Common myeloid progenitor, CD34-positive (primary cell): ENCODE measurements at regions not wholly inside any gene's neighbourhood (a gene's known extent, or its start where the extent isn't known, plus 50 kb on each side); places are given as distances from the start of the nearest gene placed in this dataset.

Source experiments
- CTCF ChIA-PET: fragments of 350-600 bp; sonication (Branson Sonifier 250); formaldehyde crosslinking; loops from one replicate; lab custom pipeline; 2021; ENCODE audit warnings: antibody characterized with exemption; lab: Charles Lee
- POLR2A ChIA-PET: fragments of 350-600 bp; sonication (Branson Sonifier 250); formaldehyde crosslinking; loops from one replicate; lab custom pipeline; 2021; ENCODE audit warnings: antibody characterized with exemption; lab: Charles Lee
- DNase-seq, 3 donors: peaks; one replicate each; pipeline versions ENCODE4 v3.0.0 to v3.0.0-alpha.2; 2013
- H3K27ac ChIP-seq, 2 experiments: 1 replicate in 1 of 2; 2 replicates in 1 of 2; pipeline ENCODE4 v1.7.0; 2013; ENCODE audit warnings: inconsistent platforms in 2 of 2, low read length in 2 of 2, mild to moderate bottlenecking in 2 of 2, low read depth in 1 of 2, moderate library complexity in 1 of 2; ENCODE audit not compliant: severe bottlenecking in 2 of 2, insufficient read depth in 1 of 2, poor library complexity in 1 of 2
- H3K27me3 ChIP-seq, 5 experiments: replicated peaks in 2 of 5; 1 replicate in 3 of 5; 2 replicates in 2 of 5; pipeline versions ENCODE4 v1.6.1 to v1.7.0; 2013; ENCODE audit warnings: low read length in 4 of 5, mild to moderate bottlenecking in 2 of 5, moderate library complexity in 2 of 5, inconsistent platforms in 1 of 5; ENCODE audit not compliant: insufficient read depth in 5 of 5, control insufficient read depth in 4 of 5
- H3K36me3 ChIP-seq, 4 experiments: 1 replicate in 2 of 4; 2 replicates in 2 of 4; pipeline versions ENCODE4 v1.6.1 to v1.7.0; 2013; ENCODE audit warnings: low read length in 3 of 4, control low read depth in 1 of 4, mild to moderate bottlenecking in 1 of 4; ENCODE audit not compliant: control insufficient read depth in 4 of 4, insufficient read depth in 4 of 4
- H3K4me1 ChIP-seq, 4 experiments: 1 replicate in 3 of 4; 2 replicates in 1 of 4; pipeline versions ENCODE4 v1.6.1 to v1.7.1; 2013; ENCODE audit warnings: low read length in 3 of 4, mild to moderate bottlenecking in 3 of 4, control low read depth in 1 of 4, inconsistent platforms in 1 of 4, moderate library complexity in 1 of 4; ENCODE audit not compliant: control insufficient read depth in 4 of 4, insufficient read depth in 4 of 4; ENCODE audit errors: control extremely low read depth in 1 of 4
- H3K4me3 ChIP-seq, 7 experiments: 1 replicate in 4 of 7; 2 replicates in 3 of 7; pipeline versions ENCODE4 v1.5.1 to v1.7.0; 2013; ENCODE audit warnings: mild to moderate bottlenecking in 7 of 7, low read length in 6 of 7, moderate library complexity in 6 of 7, inconsistent platforms in 2 of 7, low read depth in 2 of 7, control low read depth in 1 of 7; ENCODE audit not compliant: insufficient read depth in 4 of 7, control insufficient read depth in 1 of 7; ENCODE audit errors: extremely low read depth in 1 of 7
- H3K9me3 ChIP-seq, 5 experiments: 1 replicate in 4 of 5; 2 replicates in 1 of 5; pipeline versions ENCODE4 v1.6.1 to v1.7.1; 2013; ENCODE audit warnings: low read length in 4 of 5, mild to moderate bottlenecking in 2 of 5, inconsistent platforms in 1 of 5, low read depth in 1 of 5, moderate library complexity in 1 of 5; ENCODE audit not compliant: control insufficient read depth in 4 of 5, insufficient read depth in 2 of 5; ENCODE audit errors: control extremely low read depth in 1 of 5
- WGBS: methylation state at CpG from one replicate; pipeline ENCODE4 v1.1.5; 2013; ENCODE audit not compliant: insufficient coverage; 5-methylcytosine and 5-hydroxymethylcytosine counted together

- POLR2A ChIA-PET, result no interaction called here
Observed at GRCh38 chr2:6393819-6394218, 471.9 kb downstream of the CMPK2 start.

GRCh38 chr2:6394276-6394675, 471.4 kb downstream of the CMPK2 start:
- POLR2A ChIA-PET, result no interaction called here
- Histone ChIP-seq H3K9me3 (peaks cover 0 to 5% (median 0%) of the 10 kb centered on the region in 5 experiments), H3K4me3 (no peak overlapping the region), H3K4me1 (no peaks in the 10 kb centered on the region), H3K27me3 (peaks cover 0 to 2% (median 0%) of the 10 kb centered on the region in 5 experiments), H3K27ac (no peak overlapping the region), H3K36me3 (no peaks in the 10 kb centered on the region)
- CTCF ChIA-PET, result no interaction called here
- DNase-seq, result no peak
- 92% methylated on average over 2 of the region's 2 CpGs for WGBS

More at GRCh38 chr2:6393819-6394218, 471.9 kb downstream of the CMPK2 start:
- CTCF ChIA-PET, result no interaction called here
- WGBS, result 100% methylated on average over 1 of the region's 3 CpGs
- Histone ChIP-seq H3K27me3 (peaks cover 0 to 2% (median 0%) of the 10 kb centered on the region in 5 experiments), H3K9me3 (peaks cover 0 to 5% (median 0%) of the 10 kb centered on the region in 5 experiments), H3K4me3 (no peak overlapping the region), H3K4me1 (no peaks in the 10 kb centered on the region), H3K27ac (no peak overlapping the region), H3K36me3 (no peaks in the 10 kb centered on the region)
- no peak for DNase-seq

- no peak for DNase-seq
- ChIA-PET CTCF (interaction anchor here (0.6 kb wide), 1 partner anchor 35 kb away, joined by 3 read pairs; no protein-coding TSS in a partner anchor), POLR2A (no interaction called here)
- Histone ChIP-seq H3K27ac (no peak overlapping the region), H3K36me3 (no peaks in the 10 kb centered on the region), H3K4me3 (no peak overlapping the region), H3K4me1 (no peaks in the 10 kb centered on the region), H3K27me3 (no peaks in the 10 kb centered on the region), H3K9me3 (no peaks in the 10 kb centered on the region)
- no CpG with 5 or more reads among the region's 2 CpGs for WGBS
Observed at GRCh38 chr2:6398421-6398820, 467.3 kb downstream of the CMPK2 start.

- no peak overlapping the region for H3K4me3 ChIP-seq
- no peaks in the 10 kb centered on the region for H3K4me1 ChIP-seq
- no peaks in the 10 kb centered on the region for H3K9me3 ChIP-seq
- WGBS, result no CpG with 5 or more reads among the region's 3 CpGs
- POLR2A ChIA-PET, result no interaction called here
- H3K27ac ChIP-seq, result no peak overlapping the region
- DNase-seq, result no peak
- H3K36me3 ChIP-seq, result no peaks in the 10 kb centered on the region
- H3K27me3 ChIP-seq, result no peaks in the 10 kb centered on the region
- CTCF ChIA-PET, result no interaction called here
Observed at GRCh38 chr2:6401301-6401700, 464.4 kb downstream of the CMPK2 start.

- 98% methylated on average over 2 of the region's 2 CpGs for WGBS
- Histone ChIP-seq H3K9me3 (no peaks in the 10 kb centered on the region), H3K27me3 (no peaks in the 10 kb centered on the region), H3K4me1 (no peaks in the 10 kb centered on the region), H3K27ac (no peak overlapping the region), H3K36me3 (no peaks in the 10 kb centered on the region), H3K4me3 (no peak overlapping the region)
- ChIA-PET CTCF (no interaction called here), POLR2A (no interaction called here)
- DNase-seq, result no peak
Observed at GRCh38 chr2:6408057-6408456, 457.6 kb downstream of the CMPK2 start.

- H3K9me3 ChIP-seq, result no peaks in the 10 kb centered on the region
- H3K4me1 ChIP-seq, result no peaks in the 10 kb centered on the region
- no peaks in the 10 kb centered on the region for H3K27me3 ChIP-seq
- ChIA-PET CTCF (no interaction called here), POLR2A (no interaction called here)
- WGBS, result no CpG with 5 or more reads among the region's 3 CpGs
- H3K27ac ChIP-seq, result no peak overlapping the region
- H3K4me3 ChIP-seq, result no peak overlapping the region
- no peak for DNase-seq
- H3K36me3 ChIP-seq, result no peaks in the 10 kb centered on the region
Observed at GRCh38 chr2:6410313-6410712, 455.4 kb downstream of the CMPK2 start.

GRCh38 chr2:6412533-6413091, 453.1 kb downstream of the CMPK2 start:
- Histone ChIP-seq H3K27me3 (no peaks in the 10 kb centered on the region), H3K27ac (no peak overlapping the region), H3K36me3 (no peaks in the 10 kb centered on the region), H3K9me3 (no peaks in the 10 kb centered on the region), H3K4me3 (no peak overlapping the region), H3K4me1 (no peaks in the 10 kb centered on the region)
- DNase-seq, result no peak
- 100% methylated on average over 1 of the region's 3 CpGs for WGBS
- CTCF ChIA-PET, result no interaction called here
- POLR2A ChIA-PET, result no interaction called here
